ENCODE measurements at regions not wholly inside any gene's neighbourhood (a gene's known extent, or its start where the extent isn't known, plus 50 kb on each side); places are given as distances from the start of the nearest gene placed in this dataset.
A peak's percentile ranks its signal among the peaks of the same experiment; 100 is the strongest.
"Not testable (repeated sequence)": the region's sequence is repeated elsewhere in the genome, so short reads cannot be mapped to it uniquely, and the experiment has no call there.

GRCh38 chr7:65800191-65800590 lies 72.7 kb upstream of the VKORC1L1 start:
- ATAC-seq; H3K9ac ChIP-seq (ENCODE audit: insufficient read depth, low read depth, low read length); H3K4me3 ChIP-seq (replicated peaks in 1 of 3; ENCODE audit: insufficient read depth in 1 of 3, low read depth in 2 of 3, low read length in 3 of 3); BruUV-seq (replicated peaks); H3K27me3 ChIP-seq (ENCODE audit: control insufficient read depth in 1 of 2, insufficient read depth in 2 of 2, low read length in 2 of 2); DNase-seq (ENCODE audit: low spot score); H3K9me3 ChIP-seq (ENCODE audit: low read length); H3K36me3 ChIP-seq (replicated peaks in 1 of 2; ENCODE audit: control insufficient read depth in 1 of 2, insufficient read depth in 2 of 2, low read length in 2 of 2); H3K4me2 ChIP-seq (ENCODE audit: low read depth, low read length); H3K27ac ChIP-seq (ENCODE audit: extremely low read length, insufficient read depth, low read length); intact Hi-C loops (cut with micrococcal nuclease; ENCODE audit: unreplicated experiment); POLR2A ChIA-PET; H2AFZ ChIP-seq (ENCODE audit: low read length); CTCF ChIA-PET (ENCODE audit: low intra/inter-chr PET ratio, low total read pairs); in situ Hi-C loops (cut with HindIII; ENCODE audit: extremely low pct_ligation_motif_present, low pct_unique_long_range_greater_than_20kb); FAIRE-seq; H3K79me2 ChIP-seq (ENCODE audit: insufficient read depth, low read length); H4K20me1 ChIP-seq (ENCODE audit: insufficient read depth, low read length): not testable (repeated sequence)
- 77% methylated on average over 4 of the region's 4 CpGs for WGBS (ENCODE audit: low lambda C conversion rate)
- H3K4me1 ChIP-seq (ENCODE audit: insufficient read depth, low read length): peaks cover 21% of the 10 kb centered on the region

GRCh38 chr7:65800890-65801341 lies 72.0 kb upstream of the VKORC1L1 start:
- Histone ChIP-seq H3K9ac (ENCODE audit: insufficient read depth, low read depth, low read length) (no peak overlapping the region), H3K36me3 (replicated peaks in 1 of 2; ENCODE audit: control insufficient read depth in 1 of 2, insufficient read depth in 2 of 2, low read length in 2 of 2) (no peaks in the 10 kb centered on the region), H4K20me1 (ENCODE audit: insufficient read depth, low read length) (no peaks in the 10 kb centered on the region), H3K27ac (ENCODE audit: extremely low read length, insufficient read depth, low read length) (no peak overlapping the region), H3K4me2 (ENCODE audit: low read depth, low read length) (no peak overlapping the region), H3K9me3 (ENCODE audit: low read length) (no peaks in the 10 kb centered on the region), H3K4me1 (ENCODE audit: insufficient read depth, low read length) (peaks cover 19% of the 10 kb centered on the region), H2AFZ (ENCODE audit: low read length) (no peak overlapping the region), H3K27me3 (ENCODE audit: control insufficient read depth in 1 of 2, insufficient read depth in 2 of 2, low read length in 2 of 2) (no peaks in the 10 kb centered on the region), H3K4me3 (replicated peaks in 1 of 3; ENCODE audit: insufficient read depth in 1 of 3, low read depth in 2 of 3, low read length in 3 of 3) (no peak overlapping the region), H3K79me2 (ENCODE audit: insufficient read depth, low read length) (no peaks in the 10 kb centered on the region)
- ChIA-PET POLR2A (no interaction called here), CTCF (ENCODE audit: low intra/inter-chr PET ratio, low total read pairs) (no interaction called here)
- no peak for FAIRE-seq
- TF ChIP-seq CEBPB (IDR thresholded peaks at IDR 0.05; ENCODE audit: borderline replicate concordance, low read depth, low read length) (peak; percentile 54), CEBPG (CRISPR knock-in tag; IDR thresholded peaks at IDR 0.05) (peak; percentile 53), NR2F1 (CRISPR knock-in tag; IDR thresholded peaks at IDR 0.05) (no peak)
- no peak for ATAC-seq
- 83% methylated on average over 6 of the region's 6 CpGs for WGBS (ENCODE audit: low lambda C conversion rate)
- BruUV-seq (replicated peaks): no TSS peak
- intact Hi-C loops (cut with micrococcal nuclease; ENCODE audit: unreplicated experiment): no loop called here
- DNase-seq (ENCODE audit: low spot score): no peak
- in situ Hi-C loops (cut with HindIII; ENCODE audit: extremely low pct_ligation_motif_present, low pct_unique_long_range_greater_than_20kb): no loop called here

GRCh38 chr7:65804887-65805286 lies 68.0 kb upstream of the VKORC1L1 start:
- ChIA-PET CTCF (ENCODE audit: low intra/inter-chr PET ratio, low total read pairs) (no interaction called here), POLR2A (no interaction called here)
- no TSS peak for BruUV-seq (replicated peaks)
- no peak overlapping the region for H2AFZ ChIP-seq (ENCODE audit: low read length)
- in situ Hi-C loops (cut with HindIII; ENCODE audit: extremely low pct_ligation_motif_present, low pct_unique_long_range_greater_than_20kb): no loop called here
- H3K36me3 ChIP-seq (replicated peaks in 1 of 2; ENCODE audit: control insufficient read depth in 1 of 2, insufficient read depth in 2 of 2, low read length in 2 of 2): no peaks in the 10 kb centered on the region
- no peak overlapping the region for H3K9ac ChIP-seq (ENCODE audit: insufficient read depth, low read depth, low read length)
- H3K4me2 ChIP-seq (ENCODE audit: low read depth, low read length): no peak overlapping the region
- intact Hi-C loops (cut with micrococcal nuclease; ENCODE audit: unreplicated experiment): no loop called here
- H3K4me1 ChIP-seq (ENCODE audit: insufficient read depth, low read length): peaks cover 19% of the 10 kb centered on the region
- H3K27ac ChIP-seq (ENCODE audit: extremely low read length, insufficient read depth, low read length): no peak overlapping the region
- no peaks in the 10 kb centered on the region for H3K9me3 ChIP-seq (ENCODE audit: low read length)
- FAIRE-seq: no peak
- DNase-seq (ENCODE audit: low spot score): no peak
- 88% methylated on average over 4 of the region's 4 CpGs for WGBS (ENCODE audit: low lambda C conversion rate)
- H3K79me2 ChIP-seq (ENCODE audit: insufficient read depth, low read length): no peaks in the 10 kb centered on the region
- ATAC-seq: no peak
- TF ChIP-seq ZNF24 (IDR thresholded peaks at IDR 0.05): no peak
- no peaks in the 10 kb centered on the region for H4K20me1 ChIP-seq (ENCODE audit: insufficient read depth, low read length)
- no peak overlapping the region for H3K4me3 ChIP-seq (replicated peaks in 1 of 3; ENCODE audit: insufficient read depth in 1 of 3, low read depth in 2 of 3, low read length in 3 of 3)
- no peaks in the 10 kb centered on the region for H3K27me3 ChIP-seq (ENCODE audit: control insufficient read depth in 1 of 2, insufficient read depth in 2 of 2, low read length in 2 of 2)

- H3K4me1 ChIP-seq (ENCODE audit: insufficient read depth, low read length); in situ Hi-C loops (cut with HindIII; ENCODE audit: extremely low pct_ligation_motif_present, low pct_unique_long_range_greater_than_20kb): not testable (repeated sequence)
These were observed 65.8 kb upstream of the VKORC1L1 start for GRCh38 chr7:65807067-65807466.

More at GRCh38 chr7:65807067-65807466, 65.8 kb upstream of the VKORC1L1 start:
- H3K4me3 ChIP-seq (replicated peaks in 1 of 3; ENCODE audit: insufficient read depth in 1 of 3, low read depth in 2 of 3, low read length in 3 of 3); H3K9me3 ChIP-seq (ENCODE audit: low read length); H3K79me2 ChIP-seq (ENCODE audit: insufficient read depth, low read length); POLR2A ChIA-PET; H3K27me3 ChIP-seq (ENCODE audit: control insufficient read depth in 1 of 2, insufficient read depth in 2 of 2, low read length in 2 of 2); ATAC-seq; intact Hi-C loops (cut with micrococcal nuclease; ENCODE audit: unreplicated experiment); H3K27ac ChIP-seq (ENCODE audit: extremely low read length, insufficient read depth, low read length); H3K4me2 ChIP-seq (ENCODE audit: low read depth, low read length); H2AFZ ChIP-seq (ENCODE audit: low read length); H4K20me1 ChIP-seq (ENCODE audit: insufficient read depth, low read length); FAIRE-seq; CTCF ChIA-PET (ENCODE audit: low intra/inter-chr PET ratio, low total read pairs); H3K36me3 ChIP-seq (replicated peaks in 1 of 2; ENCODE audit: control insufficient read depth in 1 of 2, insufficient read depth in 2 of 2, low read length in 2 of 2); BruUV-seq (replicated peaks); DNase-seq (ENCODE audit: low spot score); H3K9ac ChIP-seq (ENCODE audit: insufficient read depth, low read depth, low read length): not testable (repeated sequence)
- WGBS (ENCODE audit: low lambda C conversion rate): 96% methylated on average over 5 of the region's 5 CpGs
